ENCODE measurements at regions not wholly inside any gene's neighbourhood (a gene's known extent, or its start where the extent isn't known, plus 50 kb on each side); places are given as distances from the start of the nearest gene placed in this dataset.

- H3K9me3 ChIP-seq (replicated peaks): no peaks in the 10 kb centered on the region
- no peaks in the 10 kb centered on the region for H3K36me3 ChIP-seq
- DNase-seq (ENCODE audit: low read depth in 1 of 2, low spot score in 2 of 2): no peak
- H3K4me3 ChIP-seq: no peak overlapping the region
- H3K27me3 ChIP-seq (replicated peaks): no peaks in the 10 kb centered on the region
- H3K27ac ChIP-seq: no peak overlapping the region
- no peaks in the 10 kb centered on the region for H3K4me1 ChIP-seq (replicated peaks)
These were observed 1192.1 kb upstream of the PRKX start for GRCh38 chrX:4905576-4905975.

GRCh38 chrX:4881277-4881676 is 1167.8 kb upstream of the PRKX start:
- Histone ChIP-seq H3K36me3 (no peaks in the 10 kb centered on the region), H3K4me3 (no peak overlapping the region), H3K4me1 (replicated peaks) (no peaks in the 10 kb centered on the region), H3K27ac (no peak overlapping the region), H3K27me3 (replicated peaks) (no peaks in the 10 kb centered on the region), H3K9me3 (replicated peaks) (no peaks in the 10 kb centered on the region)
- DNase-seq (ENCODE audit: low read depth in 1 of 2, low spot score in 2 of 2): no peak

GRCh38 chrX:4878640-4879039 is 1165.2 kb upstream of the PRKX start:
- no peaks in the 10 kb centered on the region for H3K9me3 ChIP-seq (replicated peaks)
- H3K36me3 ChIP-seq: no peaks in the 10 kb centered on the region
- no peak overlapping the region for H3K4me3 ChIP-seq
- H3K27me3 ChIP-seq (replicated peaks): no peaks in the 10 kb centered on the region
- H3K27ac ChIP-seq: no peak overlapping the region
- DNase-seq (ENCODE audit: low read depth in 1 of 2, low spot score in 2 of 2): no peak
- H3K4me1 ChIP-seq (replicated peaks): no peaks in the 10 kb centered on the region

GRCh38 chrX:4876268-4876667 is 1162.8 kb upstream of the PRKX start:
- no peak for DNase-seq (ENCODE audit: low read depth in 1 of 2, low spot score in 2 of 2)
- Histone ChIP-seq H3K4me1 (replicated peaks) (no peaks in the 10 kb centered on the region), H3K9me3 (replicated peaks) (no peaks in the 10 kb centered on the region), H3K4me3 (no peak overlapping the region), H3K36me3 (no peaks in the 10 kb centered on the region), H3K27ac (no peak overlapping the region), H3K27me3 (replicated peaks) (no peaks in the 10 kb centered on the region)

- Histone ChIP-seq H3K9me3 (replicated peaks) (no peaks in the 10 kb centered on the region), H3K27me3 (replicated peaks) (no peaks in the 10 kb centered on the region), H3K4me3 (no peak overlapping the region), H3K27ac (no peak overlapping the region), H3K36me3 (no peaks in the 10 kb centered on the region), H3K4me1 (replicated peaks) (no peaks in the 10 kb centered on the region)
- DNase-seq (ENCODE audit: low read depth in 1 of 2, low spot score in 2 of 2): no peak
These were observed 1138.1 kb upstream of the PRKX start for GRCh38 chrX:4851534-4851933.

- no peak for DNase-seq (ENCODE audit: low read depth in 1 of 2, low spot score in 2 of 2)
- Histone ChIP-seq H3K4me1 (replicated peaks) (no peaks in the 10 kb centered on the region), H3K36me3 (no peaks in the 10 kb centered on the region), H3K9me3 (replicated peaks) (no peaks in the 10 kb centered on the region), H3K27me3 (replicated peaks) (no peaks in the 10 kb centered on the region), H3K27ac (no peak overlapping the region), H3K4me3 (no peak overlapping the region)
These were observed 1136.9 kb upstream of the PRKX start for GRCh38 chrX:4850312-4850711.

- H3K9me3 ChIP-seq (replicated peaks): no peaks in the 10 kb centered on the region
- no peaks in the 10 kb centered on the region for H3K36me3 ChIP-seq
- no peaks in the 10 kb centered on the region for H3K4me1 ChIP-seq (replicated peaks)
These were observed 1130.9 kb upstream of the PRKX start for GRCh38 chrX:4844376-4844775.

GRCh38 chrX:4841216-4841745 is 1127.8 kb upstream of the PRKX start:
- H3K36me3 ChIP-seq: no peaks in the 10 kb centered on the region
- H3K4me3 ChIP-seq: no peak overlapping the region
- no peaks in the 10 kb centered on the region for H3K4me1 ChIP-seq (replicated peaks)
- H3K27me3 ChIP-seq (replicated peaks): no peaks in the 10 kb centered on the region
- H3K9me3 ChIP-seq (replicated peaks): no peaks in the 10 kb centered on the region
- H3K27ac ChIP-seq: no peak overlapping the region
- no peak for DNase-seq (ENCODE audit: low read depth in 1 of 2, low spot score in 2 of 2)

More at GRCh38 chrX:4844376-4844775, 1130.9 kb upstream of the PRKX start:
- Histone ChIP-seq H3K27me3 (replicated peaks) (no peaks in the 10 kb centered on the region), H3K4me3 (no peak overlapping the region), H3K27ac (no peak overlapping the region)
- DNase-seq (ENCODE audit: low read depth in 1 of 2, low spot score in 2 of 2): no peak

- no peak overlapping the region for H3K4me3 ChIP-seq
These were observed 1118.1 kb upstream of the PRKX start for GRCh38 chrX:4831574-4831973.

GRCh38 chrX:4830880-4831557 is 1117.6 kb upstream of the PRKX start:
- no peak for DNase-seq (ENCODE audit: low read depth in 1 of 2, low spot score in 2 of 2)
- H3K9me3 ChIP-seq (replicated peaks): no peaks in the 10 kb centered on the region
- no peak overlapping the region for H3K27ac ChIP-seq
- no peaks in the 10 kb centered on the region for H3K27me3 ChIP-seq (replicated peaks)
- H3K4me3 ChIP-seq: no peak overlapping the region
- no peaks in the 10 kb centered on the region for H3K4me1 ChIP-seq (replicated peaks)
- no peaks in the 10 kb centered on the region for H3K36me3 ChIP-seq

More at GRCh38 chrX:4831574-4831973, 1118.1 kb upstream of the PRKX start:
- Histone ChIP-seq H3K9me3 (replicated peaks) (no peaks in the 10 kb centered on the region), H3K27ac (no peak overlapping the region), H3K36me3 (no peaks in the 10 kb centered on the region), H3K4me1 (replicated peaks) (no peaks in the 10 kb centered on the region), H3K27me3 (replicated peaks) (no peaks in the 10 kb centered on the region)
- no peak for DNase-seq (ENCODE audit: low read depth in 1 of 2, low spot score in 2 of 2)

- DNase-seq (ENCODE audit: low read depth in 1 of 2, low spot score in 2 of 2): no peak
- Histone ChIP-seq H3K9me3 (replicated peaks) (no peaks in the 10 kb centered on the region), H3K4me1 (replicated peaks) (no peaks in the 10 kb centered on the region), H3K27me3 (replicated peaks) (no peaks in the 10 kb centered on the region), H3K27ac (no peak overlapping the region), H3K36me3 (no peaks in the 10 kb centered on the region), H3K4me3 (no peak overlapping the region)
These were observed 1112.1 kb upstream of the PRKX start for GRCh38 chrX:4825550-4825949.

GRCh38 chrX:4809571-4809970 is 1096.1 kb upstream of the PRKX start:
- no peak for DNase-seq (ENCODE audit: low read depth in 1 of 2, low spot score in 2 of 2)
- H3K27me3 ChIP-seq (replicated peaks): no peaks in the 10 kb centered on the region
- no peaks in the 10 kb centered on the region for H3K4me1 ChIP-seq (replicated peaks)
- H3K36me3 ChIP-seq: no peaks in the 10 kb centered on the region
- no peaks in the 10 kb centered on the region for H3K9me3 ChIP-seq (replicated peaks)
- H3K27ac ChIP-seq: no peak overlapping the region
- no peak overlapping the region for H3K4me3 ChIP-seq

GRCh38 chrX:4805502-4805901 is 1092.1 kb upstream of the PRKX start:
- Histone ChIP-seq H3K9me3 (replicated peaks) (no peaks in the 10 kb centered on the region), H3K4me1 (replicated peaks) (no peaks in the 10 kb centered on the region), H3K36me3 (no peaks in the 10 kb centered on the region), H3K27me3 (replicated peaks) (no peaks in the 10 kb centered on the region), H3K4me3 (no peak overlapping the region), H3K27ac (no peak overlapping the region)
- no peak for DNase-seq (ENCODE audit: low read depth in 1 of 2, low spot score in 2 of 2)

GRCh38 chrX:4800756-4801155 is 1087.3 kb upstream of the PRKX start:
- Histone ChIP-seq H3K27ac (no peak overlapping the region), H3K4me3 (no peak overlapping the region), H3K4me1 (replicated peaks) (no peaks in the 10 kb centered on the region), H3K9me3 (replicated peaks) (no peaks in the 10 kb centered on the region), H3K36me3 (no peaks in the 10 kb centered on the region), H3K27me3 (replicated peaks) (no peaks in the 10 kb centered on the region)
- DNase-seq (ENCODE audit: low read depth in 1 of 2, low spot score in 2 of 2): no peak

GRCh38 chrX:4787971-4788370 is 1074.5 kb upstream of the PRKX start:
- no peak overlapping the region for H3K27ac ChIP-seq
- H3K36me3 ChIP-seq: no peaks in the 10 kb centered on the region
- no peak for DNase-seq (ENCODE audit: low read depth in 1 of 2, low spot score in 2 of 2)
- H3K27me3 ChIP-seq (replicated peaks): no peaks in the 10 kb centered on the region
- H3K4me3 ChIP-seq: no peak overlapping the region
- H3K9me3 ChIP-seq (replicated peaks): no peaks in the 10 kb centered on the region
- no peaks in the 10 kb centered on the region for H3K4me1 ChIP-seq (replicated peaks)

All from SJSA1 (cell line).